NCI-H1417 (cell line): ENCODE measurements at regions not wholly inside any gene's neighbourhood (a gene's known extent, or its start where the extent isn't known, plus 50 kb on each side); places are given as distances from the start of the nearest gene placed in this dataset.

Experiments
- DNase-seq, 3 experiments: peaks; one replicate each; lab custom pipeline; 2025; lab: John Stamatoyannopoulos, UW

DNA sequence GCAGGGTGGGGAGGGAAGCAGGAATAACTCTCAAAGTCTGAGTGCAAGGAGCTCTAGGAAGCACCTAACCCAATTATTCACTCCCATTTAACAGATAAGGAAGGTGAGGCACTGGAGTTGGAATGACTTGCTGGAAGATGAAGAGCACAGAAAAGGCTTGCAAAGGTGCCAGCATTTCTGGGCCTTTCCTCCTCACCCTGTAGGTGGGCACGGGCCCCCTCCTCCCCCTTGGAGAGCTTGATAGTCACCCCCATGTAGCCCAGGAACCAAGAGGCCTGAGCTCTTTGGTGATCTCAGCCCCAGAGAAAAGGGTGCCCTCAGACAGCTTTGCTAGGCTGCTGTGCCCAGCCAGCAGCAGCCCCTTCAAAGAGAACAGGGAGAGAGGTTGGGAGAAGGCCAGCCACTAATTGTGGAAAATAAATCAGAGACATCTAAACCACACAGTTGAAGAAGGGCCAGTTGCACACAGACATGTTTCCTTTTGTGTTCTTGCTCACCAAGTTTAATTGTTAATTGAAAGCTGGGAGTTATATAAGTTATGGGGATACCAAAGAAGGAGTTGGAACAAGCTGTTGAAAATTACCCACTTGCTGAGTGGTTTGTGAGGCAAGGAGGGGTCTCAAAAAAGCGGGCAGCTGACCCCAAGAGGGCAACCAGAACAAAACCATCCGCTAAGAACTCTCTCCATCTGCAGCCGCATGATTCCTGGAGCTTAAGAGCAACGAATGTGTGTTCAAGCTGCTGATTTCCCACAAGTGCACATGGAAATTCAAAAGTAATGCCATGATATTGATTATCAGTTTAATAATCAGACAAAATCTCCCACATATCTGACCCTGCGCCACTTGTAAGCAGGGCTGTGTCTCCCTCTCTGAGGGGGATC is 77.0 kb downstream of the MRPL14 start:
- DNase-seq, result no peak

GRCh38 chr6:44049163-44049988 is 77.9 kb downstream of the MRPL14 start:
- no peak for DNase-seq

DNA sequence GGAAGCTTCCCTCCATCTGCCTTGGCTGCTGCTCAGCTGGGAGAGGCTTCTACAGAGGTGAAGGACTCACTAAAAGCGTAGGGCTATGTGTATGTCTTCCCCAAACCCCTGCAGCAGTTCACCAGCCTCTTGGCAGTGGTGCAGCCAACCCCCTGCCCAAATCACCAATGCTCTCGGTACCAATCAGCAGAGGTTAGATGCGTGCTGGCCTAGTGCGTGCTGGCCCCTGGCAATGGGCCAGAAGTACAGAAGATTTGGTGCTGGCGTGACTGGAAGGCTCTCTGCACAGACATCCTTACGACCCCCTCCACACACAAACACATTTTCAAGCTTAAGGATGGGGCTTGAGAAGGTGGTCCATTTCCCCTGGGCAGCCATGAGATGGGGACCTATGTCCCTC is 79.0 kb downstream of the MRPL14 start:
- DNase-seq, result no peak

DNA sequence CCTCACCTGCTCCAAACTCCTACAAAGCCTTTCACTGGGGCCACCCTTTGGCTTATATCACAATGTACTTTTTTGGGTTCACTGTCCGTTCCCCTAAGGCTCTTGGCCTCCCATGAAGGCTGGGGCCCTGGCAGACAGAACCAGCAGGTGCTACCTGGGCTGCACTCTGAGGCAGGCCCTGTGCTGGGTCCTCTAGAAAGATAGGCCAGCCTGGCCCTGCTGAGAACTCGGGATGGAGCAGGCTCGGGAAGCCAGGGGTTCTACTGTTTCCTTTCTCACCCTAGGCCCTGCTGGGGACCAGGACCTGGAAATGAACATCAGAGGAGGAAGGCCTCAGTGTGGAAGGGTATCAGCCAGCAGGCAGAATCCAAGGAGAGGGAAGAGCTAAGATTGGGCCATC is 79.5 kb downstream of the MRPL14 start:
- DNase-seq, result no peak

DNA sequence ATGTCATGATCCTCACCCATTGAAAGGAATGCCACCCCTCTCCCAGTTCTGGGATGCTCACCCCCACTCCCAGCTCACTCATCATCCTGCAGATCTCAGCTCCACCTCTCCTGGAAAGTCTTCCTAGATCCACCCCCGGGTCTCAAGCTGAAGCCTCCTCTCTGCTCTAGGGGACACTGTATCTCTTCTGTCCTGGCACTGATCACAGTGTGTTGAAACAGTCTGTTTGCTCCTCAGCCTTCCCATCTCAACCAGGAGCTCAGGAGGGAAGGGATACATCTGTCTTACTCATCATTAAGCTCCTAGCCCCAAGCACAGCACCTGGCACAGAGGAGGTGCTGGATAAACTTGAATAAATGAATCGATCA is 80.1 kb downstream of the MRPL14 start:
- no peak for DNase-seq

GRCh38 chr6:44046516-44047178 is 80.6 kb downstream of the MRPL14 start:
- no peak for DNase-seq

GRCh38 chr6:44045672-44046015 is 81.6 kb downstream of the MRPL14 start:
- no peak for DNase-seq

DNA sequence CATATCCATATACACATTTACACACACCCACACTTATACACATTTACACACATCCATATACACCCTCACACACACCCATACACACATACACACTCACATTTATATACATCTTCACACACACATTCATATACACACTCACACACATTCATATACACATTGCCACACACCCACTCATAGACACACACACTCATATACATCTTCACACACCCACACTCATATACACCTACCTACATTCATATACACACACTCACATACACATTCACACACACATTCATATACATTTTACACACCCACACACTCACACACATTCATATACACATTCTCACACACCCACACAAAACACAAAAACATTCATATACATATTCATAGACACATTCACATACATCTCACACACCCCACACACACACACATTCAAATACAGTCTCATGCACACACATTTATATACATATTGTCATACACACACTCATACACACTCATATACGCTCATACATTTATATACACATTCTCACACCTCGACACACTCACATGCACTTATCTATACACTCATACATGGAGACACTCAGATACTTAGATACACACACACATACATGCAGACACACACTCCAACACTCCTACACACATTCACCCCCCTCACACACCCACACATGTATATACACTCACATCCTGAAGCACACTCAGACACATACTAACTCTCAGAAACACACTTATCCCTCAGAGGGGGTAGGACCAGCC is 82.1 kb downstream of the MRPL14 start:
- DNase-seq, result no peak

- DNase-seq, result no peak
Measured at GRCh38 chr6:44044154-44044539, 83.1 kb downstream of the MRPL14 start.

- no peak for DNase-seq
Measured at GRCh38 chr6:44043479-44044153, 83.6 kb downstream of the MRPL14 start.

GRCh38 chr6:44042989-44043478 is 84.2 kb downstream of the MRPL14 start:
- DNase-seq, result no peak

DNA sequence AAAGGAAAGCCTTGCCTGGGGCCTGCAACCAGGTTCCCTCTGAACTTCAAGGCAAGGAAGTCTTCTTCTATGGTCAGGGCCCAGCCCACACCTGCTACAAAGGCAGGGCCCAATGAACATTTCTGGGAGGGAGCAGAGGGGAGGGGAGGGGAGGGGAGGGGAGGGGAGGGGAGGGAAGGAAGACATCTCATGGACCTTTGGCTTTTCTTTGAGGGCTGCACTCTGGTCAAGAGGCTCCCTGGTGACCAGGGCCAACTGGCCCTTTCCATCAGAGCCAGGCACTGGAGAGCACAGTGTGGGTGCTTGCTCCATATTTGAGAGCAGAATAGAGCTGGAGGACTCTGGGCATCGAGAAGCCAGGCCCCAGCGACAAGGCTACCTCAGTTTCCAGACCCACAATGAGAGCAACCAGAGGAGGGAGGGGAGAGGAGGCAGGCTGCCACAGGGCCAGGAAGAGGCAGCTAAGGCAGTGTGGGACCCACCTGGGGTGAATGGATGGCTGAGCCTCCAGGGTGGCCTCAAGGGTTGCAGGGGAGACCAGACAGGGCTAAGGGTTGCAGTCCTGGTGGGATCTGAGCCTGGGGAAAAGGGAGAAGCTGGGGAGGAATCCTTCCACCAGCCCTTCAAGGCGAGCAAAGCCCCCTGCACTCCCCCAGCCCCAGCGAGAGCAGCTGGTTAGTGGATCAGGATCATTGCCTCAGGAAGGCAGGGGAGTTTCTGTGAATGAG is 84.8 kb downstream of the MRPL14 start:
- DNase-seq, result no peak

- DNase-seq, result no peak
Measured at GRCh38 chr6:44041461-44042260, 85.6 kb downstream of the MRPL14 start.

- no peak for DNase-seq
Measured at GRCh38 chr6:44040786-44041185, 86.5 kb downstream of the MRPL14 start.

- no peak for DNase-seq
Measured at GRCh38 chr6:44039839-44040350, 87.4 kb downstream of the MRPL14 start.

DNA sequence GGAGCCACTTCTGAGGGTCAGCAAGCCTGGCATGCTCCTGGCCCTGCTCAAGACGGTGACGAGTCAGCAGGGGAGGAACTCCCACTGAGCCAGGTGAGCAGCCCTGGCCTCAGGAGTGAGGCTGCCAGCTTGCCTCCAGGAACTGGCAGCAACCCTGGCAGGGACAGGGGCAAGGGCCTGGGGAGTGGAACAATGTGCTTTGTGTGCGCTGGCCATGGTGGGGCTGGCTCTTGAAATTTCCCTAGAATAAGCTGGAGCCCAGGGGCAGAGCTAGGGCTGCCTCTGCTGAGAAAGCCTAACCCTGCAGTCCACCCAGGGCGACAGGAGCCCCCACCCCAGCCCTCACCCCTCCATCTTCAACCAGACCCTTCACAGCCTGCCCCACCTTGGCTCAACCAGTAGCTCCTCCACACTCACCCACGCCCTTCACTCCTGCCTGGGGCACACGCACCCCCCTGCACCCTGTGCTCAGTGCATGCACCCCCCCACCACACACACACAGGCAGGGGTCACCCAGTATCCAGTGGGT is 88.0 kb downstream of the MRPL14 start:
- DNase-seq, result no peak

GRCh38 chr6:44038543-44039065 is 88.6 kb downstream of the MRPL14 start:
- DNase-seq, result no peak

- no peak for DNase-seq
Measured at GRCh38 chr6:44037847-44038542, 89.3 kb downstream of the MRPL14 start.
